ENCODE measurements at regions not wholly inside any gene's neighbourhood (a gene's known extent, or its start where the extent isn't known, plus 50 kb on each side); places are given as distances from the start of the nearest gene placed in this dataset.

DNA sequence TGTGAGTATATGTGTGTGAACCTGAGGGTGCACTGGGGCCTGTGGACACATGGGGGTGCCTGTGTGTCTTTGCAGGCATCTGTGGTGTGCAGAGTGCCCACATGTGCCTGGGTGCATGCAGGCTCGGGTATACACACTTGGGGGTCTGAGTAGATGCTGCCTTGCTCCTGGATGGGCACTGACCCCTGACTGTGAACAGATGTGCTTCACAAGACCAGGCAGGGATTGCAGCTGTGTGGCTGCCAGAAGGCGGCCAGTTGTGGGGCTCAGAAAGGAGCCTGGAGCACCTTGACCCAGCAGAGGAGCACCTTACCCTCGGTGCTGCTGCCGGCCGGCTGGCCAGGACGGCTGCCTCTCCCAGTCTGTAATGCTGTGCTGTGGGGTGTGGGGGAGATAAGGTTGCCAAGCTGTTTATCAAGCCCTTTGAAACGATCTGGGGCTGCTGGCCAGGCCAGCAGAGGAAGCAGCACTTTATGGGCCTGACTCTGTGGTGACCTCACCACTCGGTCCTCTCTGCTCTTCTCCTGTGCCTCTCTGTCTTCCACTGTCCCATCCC lies 55.5 kb upstream of the MRPS22 start (continued):
- TF ChIP-seq ESRRA (IDR thresholded peaks at IDR 0.05; ENCODE audit: borderline replicate concordance, low read depth) (no peak), RBM25 (IDR thresholded peaks at IDR 0.05; ENCODE audit: low read depth, low read length, severe bottlenecking) (no peak), GATAD2A (IDR thresholded peaks at IDR 0.05) (no peak), ZNF766 (CRISPR knock-in tag; conservative IDR thresholded peaks at IDR 0.05) (peak; percentile 29; the same call in 1 of the 2 replicates), SAFB2 (IDR thresholded peaks at IDR 0.05; ENCODE audit: borderline replicate concordance, low read depth, low read length, severe bottlenecking) (no peak), MTF1 (CRISPR knock-in tag; IDR thresholded peaks at IDR 0.05; ENCODE audit: borderline replicate concordance) (no peak), POLR2B (IDR thresholded peaks at IDR 0.05; ENCODE audit: low read depth, partially characterized antibody) (no peak), ZBTB7A (IDR thresholded peaks at IDR 0.05; ENCODE audit: borderline replicate concordance, control insufficient read depth, low read depth, low read length) (peak; percentile 41; the same call in 1 of the 2 replicates), ZNF77 (CRISPR knock-in tag; IDR thresholded peaks at IDR 0.05) (no peak)
- TF ChIP-seq, protein P1, sequence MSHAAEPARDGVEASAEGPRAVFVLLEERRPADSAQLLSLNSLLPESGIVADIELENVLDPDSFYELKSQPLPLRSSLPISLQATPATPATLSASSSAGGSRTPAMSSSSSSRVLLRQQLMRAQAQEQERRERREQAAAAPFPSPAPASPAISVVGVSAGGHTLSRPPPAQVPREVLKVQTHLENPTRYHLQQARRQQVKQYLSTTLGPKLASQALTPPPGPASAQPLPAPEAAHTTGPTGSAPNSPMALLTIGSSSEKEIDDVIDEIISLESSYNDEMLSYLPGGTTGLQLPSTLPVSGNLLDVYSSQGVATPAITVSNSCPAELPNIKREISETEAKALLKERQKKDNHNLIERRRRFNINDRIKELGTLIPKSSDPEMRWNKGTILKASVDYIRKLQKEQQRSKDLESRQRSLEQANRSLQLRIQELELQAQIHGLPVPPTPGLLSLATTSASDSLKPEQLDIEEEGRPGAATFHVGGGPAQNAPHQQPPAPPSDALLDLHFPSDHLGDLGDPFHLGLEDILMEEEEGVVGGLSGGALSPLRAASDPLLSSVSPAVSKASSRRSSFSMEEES (CRISPR knock-in tag; IDR thresholded peaks at IDR 0.05): no peak
- TF ChIP-seq, protein P2, sequence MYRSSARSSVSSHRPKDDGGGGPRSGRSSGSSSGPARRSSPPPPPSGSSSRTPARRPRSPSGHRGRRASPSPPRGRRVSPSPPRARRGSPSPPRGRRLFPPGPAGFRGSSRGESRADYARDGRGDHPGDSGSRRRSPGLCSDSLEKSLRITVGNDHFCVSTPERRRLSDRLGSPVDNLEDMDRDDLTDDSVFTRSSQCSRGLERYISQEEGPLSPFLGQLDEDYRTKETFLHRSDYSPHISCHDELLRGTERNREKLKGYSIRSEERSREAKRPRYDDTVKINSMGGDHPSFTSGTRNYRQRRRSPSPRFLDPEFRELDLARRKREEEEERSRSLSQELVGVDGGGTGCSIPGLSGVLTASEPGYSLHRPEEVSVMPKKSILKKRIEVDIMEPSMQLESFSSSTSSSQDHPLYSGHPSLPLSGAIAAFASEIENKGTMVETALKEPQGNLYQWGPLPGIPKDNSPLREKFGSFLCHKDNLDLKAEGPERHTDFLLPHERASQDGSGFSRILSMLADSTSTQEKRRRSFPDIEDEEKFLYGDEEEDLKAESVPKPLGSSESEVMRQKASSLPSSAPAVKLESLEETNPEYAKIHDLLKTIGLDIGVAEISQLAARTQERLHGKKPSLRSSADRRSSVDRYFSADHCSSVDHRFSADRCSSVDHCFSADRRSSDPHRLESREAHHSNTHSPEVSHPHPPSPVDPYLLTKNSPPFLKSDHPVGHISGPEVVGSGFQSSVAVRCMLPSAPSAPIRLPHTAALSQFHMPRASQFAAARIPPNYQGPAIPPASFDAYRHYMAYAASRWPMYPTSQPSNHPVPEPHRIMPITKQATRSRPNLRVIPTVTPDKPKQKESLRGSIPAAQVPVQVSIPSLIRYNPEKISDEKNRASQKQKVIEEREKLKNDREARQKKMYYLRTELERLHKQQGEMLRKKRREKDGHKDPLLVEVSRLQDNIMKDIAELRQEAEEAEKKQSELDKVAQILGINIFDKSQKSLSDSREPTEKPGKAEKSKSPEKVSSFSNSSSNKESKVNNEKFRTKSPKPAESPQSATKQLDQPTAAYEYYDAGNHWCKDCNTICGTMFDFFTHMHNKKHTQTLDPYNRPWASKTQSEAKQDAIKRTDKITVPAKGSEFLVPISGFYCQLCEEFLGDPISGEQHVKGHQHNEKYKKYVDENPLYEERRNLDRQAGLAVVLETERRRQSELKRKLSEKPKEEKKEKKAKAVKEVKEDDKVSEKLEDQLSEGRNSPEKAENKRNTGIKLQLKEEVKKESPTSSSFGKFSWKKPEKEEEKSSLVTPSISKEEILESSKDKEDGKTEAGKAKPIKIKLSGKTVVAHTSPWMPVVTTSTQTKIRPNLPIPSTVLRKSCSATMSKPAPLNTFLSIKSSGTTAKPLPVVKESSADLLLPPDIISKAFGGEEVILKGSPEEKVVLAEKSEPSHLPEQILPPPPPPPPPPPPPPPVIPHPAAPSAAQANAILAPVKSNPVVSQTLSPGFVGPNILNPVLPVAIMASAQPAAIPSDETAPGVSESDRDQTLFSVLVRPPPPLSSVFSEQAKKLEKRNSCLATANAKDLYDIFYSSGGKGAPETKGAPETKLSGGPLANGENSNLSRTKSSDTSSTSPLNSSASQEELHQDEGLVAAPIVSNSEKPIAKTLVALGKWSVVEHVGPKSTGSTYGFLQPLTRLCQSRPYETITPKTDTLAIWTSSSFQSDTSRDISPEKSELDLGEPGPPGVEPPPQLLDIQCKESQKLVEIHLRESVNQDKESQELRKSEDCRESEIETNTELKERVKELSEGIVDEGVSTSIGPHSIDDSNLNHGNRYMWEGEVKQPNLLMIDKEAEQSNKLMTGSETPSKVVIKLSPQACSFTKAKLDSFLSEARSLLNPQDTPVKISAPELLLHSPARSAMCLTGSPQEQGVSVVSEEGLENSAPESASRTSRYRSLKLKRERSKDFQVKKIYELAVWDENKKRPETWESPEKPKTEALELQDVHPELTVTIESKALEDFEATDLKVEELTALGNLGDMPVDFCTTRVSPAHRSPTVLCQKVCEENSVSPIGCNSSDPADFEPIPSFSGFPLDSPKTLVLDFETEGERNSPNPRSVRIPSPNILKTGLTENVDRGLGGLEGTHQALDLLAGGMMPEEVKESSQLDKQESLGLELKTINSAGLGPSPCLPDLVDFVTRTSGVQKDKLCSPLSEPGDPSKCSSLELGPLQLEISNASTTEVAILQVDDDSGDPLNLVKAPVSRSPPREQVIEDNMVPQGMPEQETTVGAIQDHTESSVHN (IDR thresholded peaks at IDR 0.05; ENCODE audit: borderline replicate concordance in 1 of 2, low read depth in 1 of 2): no peak
- TF ChIP-seq, protein P3, sequence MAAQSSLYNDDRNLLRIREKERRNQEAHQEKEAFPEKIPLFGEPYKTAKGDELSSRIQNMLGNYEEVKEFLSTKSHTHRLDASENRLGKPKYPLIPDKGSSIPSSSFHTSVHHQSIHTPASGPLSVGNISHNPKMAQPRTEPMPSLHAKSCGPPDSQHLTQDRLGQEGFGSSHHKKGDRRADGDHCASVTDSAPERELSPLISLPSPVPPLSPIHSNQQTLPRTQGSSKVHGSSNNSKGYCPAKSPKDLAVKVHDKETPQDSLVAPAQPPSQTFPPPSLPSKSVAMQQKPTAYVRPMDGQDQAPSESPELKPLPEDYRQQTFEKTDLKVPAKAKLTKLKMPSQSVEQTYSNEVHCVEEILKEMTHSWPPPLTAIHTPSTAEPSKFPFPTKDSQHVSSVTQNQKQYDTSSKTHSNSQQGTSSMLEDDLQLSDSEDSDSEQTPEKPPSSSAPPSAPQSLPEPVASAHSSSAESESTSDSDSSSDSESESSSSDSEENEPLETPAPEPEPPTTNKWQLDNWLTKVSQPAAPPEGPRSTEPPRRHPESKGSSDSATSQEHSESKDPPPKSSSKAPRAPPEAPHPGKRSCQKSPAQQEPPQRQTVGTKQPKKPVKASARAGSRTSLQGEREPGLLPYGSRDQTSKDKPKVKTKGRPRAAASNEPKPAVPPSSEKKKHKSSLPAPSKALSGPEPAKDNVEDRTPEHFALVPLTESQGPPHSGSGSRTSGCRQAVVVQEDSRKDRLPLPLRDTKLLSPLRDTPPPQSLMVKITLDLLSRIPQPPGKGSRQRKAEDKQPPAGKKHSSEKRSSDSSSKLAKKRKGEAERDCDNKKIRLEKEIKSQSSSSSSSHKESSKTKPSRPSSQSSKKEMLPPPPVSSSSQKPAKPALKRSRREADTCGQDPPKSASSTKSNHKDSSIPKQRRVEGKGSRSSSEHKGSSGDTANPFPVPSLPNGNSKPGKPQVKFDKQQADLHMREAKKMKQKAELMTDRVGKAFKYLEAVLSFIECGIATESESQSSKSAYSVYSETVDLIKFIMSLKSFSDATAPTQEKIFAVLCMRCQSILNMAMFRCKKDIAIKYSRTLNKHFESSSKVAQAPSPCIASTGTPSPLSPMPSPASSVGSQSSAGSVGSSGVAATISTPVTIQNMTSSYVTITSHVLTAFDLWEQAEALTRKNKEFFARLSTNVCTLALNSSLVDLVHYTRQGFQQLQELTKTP (IDR thresholded peaks at IDR 0.05; ENCODE audit: low read depth in 1 of 2, partially characterized antibody in 2 of 2): no peak
- TF ChIP-seq, protein P4, sequence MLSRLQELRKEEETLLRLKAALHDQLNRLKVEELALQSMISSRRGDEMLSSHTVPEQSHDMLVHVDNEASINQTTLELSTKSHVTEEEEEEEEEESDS (CRISPR knock-in tag; IDR thresholded peaks at IDR 0.05): no peak
